ENCODE measurements at regions not wholly inside any gene's neighbourhood (a gene's known extent, or its start where the extent isn't known, plus 50 kb on each side); places are given as distances from the start of the nearest gene placed in this dataset.

- no peak for TF ChIP-seq CTCF (IDR thresholded peaks at IDR 0.05)
- no peak for TF ChIP-seq POLR2A (IDR thresholded peaks at IDR 0.05)
Observed at GRCh38 chr9:11025775-11026174, 413.0 kb upstream of the PTPRD start.

All from body of pancreas (tissue), 4 donors.